Panc1 (cell line): ENCODE measurements at regions not wholly inside any gene's neighbourhood (a gene's known extent, or its start where the extent isn't known, plus 50 kb on each side); places are given as distances from the start of the nearest gene placed in this dataset.

Experiments
- ATAC-seq: fragments of 200-7000 bp; cut with Tn5 transposase; 2 replicates; pipeline ENCODE4 v1.9.1; 2020; ENCODE audit warnings: mild to moderate bottlenecking, moderate library complexity
- BruUV-seq: library from RNA; stranded (reverse); fragments of 400-500 nt; replicated peaks from 2 replicates; lab custom pipeline; 2021; lab: Mats Ljungman, UMichigan
- CTCF ChIA-PET: fragments of 300-600 bp; sonication (Branson Sonifier 250); formaldehyde crosslinking; loops from one replicate; lab custom pipeline; 2022; ENCODE audit warnings: antibody characterized with exemption; lab: Charles Lee
- POLR2A ChIA-PET: fragments of 300-600 bp; sonication (Branson Sonifier 250); formaldehyde crosslinking; loops from one replicate; lab custom pipeline; 2022; ENCODE audit warnings: antibody characterized with exemption; lab: Charles Lee
- DNase-seq: peaks from one replicate; pipeline ENCODE4 v3.0.0-alpha.2; 2010; ENCODE audit warnings: low read depth, low spot score
- H3K27ac ChIP-seq: 2 replicates; pipeline ENCODE4 v1.5.1; 2011; ENCODE audit warnings: mild to moderate bottlenecking, low read length, inconsistent platforms
- H3K27me3 ChIP-seq: fragments of 200-500 bp; sonication (Bioruptor generic); 2 replicates; pipeline ENCODE4 v1.6.0; 2014; ENCODE audit warnings: low read length, inconsistent platforms; ENCODE audit not compliant: control insufficient read depth, insufficient read depth
- H3K36me3 ChIP-seq: fragments of 200-500 bp; sonication (Bioruptor generic); 2 replicates; pipeline ENCODE4 v1.5.1; 2014; ENCODE audit warnings: inconsistent platforms, mild to moderate bottlenecking, low read length, moderate library complexity; ENCODE audit not compliant: control insufficient read depth, insufficient read depth
- H3K4me1 ChIP-seq: 2 replicates; pipeline ENCODE4 v1.5.1; 2011; ENCODE audit warnings: inconsistent platforms, mild to moderate bottlenecking, low read length, moderate library complexity; ENCODE audit not compliant: control insufficient read depth, insufficient read depth
- H3K4me3 ChIP-seq, 2 experiments: 2 replicates each; pipeline ENCODE4 v1.5.1; 2011 to 2012; ENCODE audit warnings: low read depth in 2 of 2, low read length in 2 of 2, mild to moderate bottlenecking in 2 of 2, inconsistent platforms in 1 of 2, moderate library complexity in 1 of 2
- H3K9me3 ChIP-seq: fragments of 200-500 bp; sonication (Bioruptor generic); 2 replicates; pipeline ENCODE4 v1.5.1; 2014; ENCODE audit warnings: low read depth, mild to moderate bottlenecking, inconsistent platforms, low read length, moderate library complexity; ENCODE audit not compliant: control insufficient read depth, insufficient read depth
- CTCF ChIP-seq: fragments of 450-650 bp; IDR thresholded peaks from 2 replicates; pipeline ENCODE4 v1.5.1; 2017; ENCODE audit warnings: mild to moderate bottlenecking
- POLR2AphosphoS5 ChIP-seq: IDR thresholded peaks from 2 replicates; pipeline ENCODE4 v1.6.1; 2012; ENCODE audit warnings: mild to moderate bottlenecking, low read depth, low read length, moderate library complexity
- REST ChIP-seq, 2 experiments: IDR thresholded peaks; 2 replicates each; pipeline ENCODE4 v1.6.1; 2011 to 2012; ENCODE audit warnings: low read depth in 2 of 2, control low read depth in 1 of 2, low read length in 1 of 2, mild to moderate bottlenecking in 1 of 2, moderate library complexity in 1 of 2; ENCODE audit not compliant: insufficient read depth in 1 of 2
- SIN3A ChIP-seq: IDR thresholded peaks from 2 replicates; pipeline ENCODE4 v1.6.1; 2012; ENCODE audit warnings: low read depth, mild to moderate bottlenecking, low read length, moderate library complexity, borderline replicate concordance; ENCODE audit not compliant: insufficient read depth
- TCF7L2 ChIP-seq: IDR thresholded peaks from 2 replicates; pipeline ENCODE4 v1.6.1; 2011; ENCODE audit warnings: mild to moderate bottlenecking, low read depth, low read length, inconsistent platforms
- in situ Hi-C: cut with HindIII; loops from 2 replicates; pipeline ENCODE4 v1.10.0; 2016; ENCODE audit warnings: low sequenced_read_pairs, low pct_unique_long_range_greater_than_20kb
- intact Hi-C: fragments of 100-400 bp; cut with micrococcal nuclease; formaldehyde crosslinking; loops from one replicate; pipeline ENCODE4 v1.10.0; 2022; ENCODE audit not compliant: unreplicated experiment

GRCh38 chr17:33892717-33893591, 362.1 kb upstream of the CCL2 start:
- H3K27me3 ChIP-seq, result peaks cover 5% of the 10 kb centered on the region
- no peak overlapping the region for H3K4me3 ChIP-seq
- no peak for DNase-seq
- H3K36me3 ChIP-seq, result no peaks in the 10 kb centered on the region
- no peak for ATAC-seq
- ChIA-PET CTCF (no interaction called here), POLR2A (no interaction called here)
- BruUV-seq, result no TSS peak
- H3K4me1 ChIP-seq, result no peaks in the 10 kb centered on the region
- H3K27ac ChIP-seq, result no peak overlapping the region
- in situ Hi-C loops (no loop called here), intact Hi-C loops (no loop called here)
- TF ChIP-seq TCF7L2, result no peak
- no peak for TF ChIP-seq REST (IDR thresholded peaks at IDR 0.05; ENCODE audit: insufficient read depth in 1 of 2, low read depth in 2 of 2, low read length in 1 of 2)
- no peak for TF ChIP-seq CTCF
- no peak for TF ChIP-seq POLR2AphosphoS5
- TF ChIP-seq SIN3A, result no peak
- no peaks in the 10 kb centered on the region for H3K9me3 ChIP-seq

- ATAC-seq, result no peak
- intact Hi-C loops, result no loop called here
- Histone ChIP-seq H3K4me1 (no peaks in the 10 kb centered on the region), H3K4me3 (no peak overlapping the region), H3K27me3 (peaks cover 3% of the 10 kb centered on the region; the same call in 1 of the 2 replicates), H3K9me3 (no peaks in the 10 kb centered on the region), H3K36me3 (no peaks in the 10 kb centered on the region), H3K27ac (no peak overlapping the region)
- ChIA-PET CTCF (no interaction called here), POLR2A (interaction anchor here (0.7 kb wide), 1 partner anchor 968 kb away, joined by 5 read pairs; no protein-coding TSS in a partner anchor)
- TF ChIP-seq REST (IDR thresholded peaks at IDR 0.05; ENCODE audit: insufficient read depth in 1 of 2, low read depth in 2 of 2, low read length in 1 of 2) (no peak), CTCF (no peak), POLR2AphosphoS5 (no peak), SIN3A (no peak), TCF7L2 (no peak)
- in situ Hi-C loops, result no loop called here
- DNase-seq, result no peak
- BruUV-seq, result no TSS peak
Measured at GRCh38 chr17:33895491-33895890, 359.6 kb upstream of the CCL2 start.
